Pancreas (tissue), 10 donors: ENCODE measurements at regions not wholly inside any gene's neighbourhood (a gene's known extent, or its start where the extent isn't known, plus 50 kb on each side); places are given as distances from the start of the nearest gene placed in this dataset.

Experiments
- ATAC-seq, 4 donors: fragments of 200-7000 bp; cut with Tn5 transposase; one replicate each; pipeline versions ENCODE4 v1.8.0 to v1.9.1; 2020; ENCODE audit warnings: mild to moderate bottlenecking in 4 of 4, moderate library complexity in 4 of 4
- DNase-seq, 6 donors: peaks; one replicate each; pipeline ENCODE4 v3.0.0-alpha.2; 2020
- FAIRE-seq: peaks from 2 replicates; lab custom pipeline; 2012; peaks lifted over from hg19 to GRCh38; lab: Jason Lieb, UNC
- H3K27ac ChIP-seq, 4 donors: fragments of 200-600 bp; sonication (generic); 1 replicate in 3 of 4; 2 replicates in 1 of 4; pipeline versions ENCODE4 v1.5.0 to v1.8.0; 2020
- H3K27me3 ChIP-seq, 4 donors: fragments of 200-600 bp; one replicate each; pipeline ENCODE4 v1.8.0; 2021
- H3K36me3 ChIP-seq, 3 donors: fragments of 200-600 bp; sonication (generic) in 1 of 3; one replicate each; pipeline versions ENCODE4 v1.5.0 to v1.8.0; 2020 to 2021
- H3K4me1 ChIP-seq, 3 donors: fragments of 200-600 bp; one replicate each; pipeline ENCODE4 v1.8.0; 2021
- H3K4me3 ChIP-seq, 4 donors: fragments of 200-600 bp; sonication (generic) in 2 of 4; one replicate each; pipeline versions ENCODE4 v1.5.0 to v1.8.0; 2020 to 2021
- H3K9me3 ChIP-seq, 4 donors: fragments of 200-600 bp; one replicate each; pipeline ENCODE4 v1.8.0; 2021
- whole genome bisulfite sequencing, 2 donors: extraction: QIAGEN DNeasy Blood & Tissue Kit; methylation state at CpG; one replicate each; pipeline ENCODE4 v1.1.7; 2013; 5-methylcytosine and 5-hydroxymethylcytosine counted together
- intact Hi-C, 3 donors: fragments of 100-400 bp; cut with DNase I; formaldehyde crosslinking; loops; one replicate each; pipeline versions ENCODE4 v1.11.1 to v1.14.2; 2022
- TF ChIP-seq, protein P1 (sequence below), 4 donors: fragments of 200-600 bp; sonication (generic) in 3 of 4; IDR thresholded peaks; one replicate each; pipeline versions ENCODE4 v1.5.0 to v1.8.0; 2021; ENCODE audit warnings: antibody characterized with exemption in 4 of 4
- donor health status: healthy with polysubstance abuse.
- donor health status: DM: no; HTN: no; CAD: no; lungs with moderate emphysema.
- donor health status: DM: no; HTN: no; CAD: no.
- donor health status: control.
- donor health status: control.
- donor health status: Bipolar disorder and iron deficiency.
- donor health status: DM: yes; HTN: yes; CAD: no.
- donor health status: DM: no; HTN: no; CAD: no.
- donor health status: DM: no; HTN: no; CAD: no.
- donor health status: DM: yes; HTN: yes; CAD: no.

DNA sequence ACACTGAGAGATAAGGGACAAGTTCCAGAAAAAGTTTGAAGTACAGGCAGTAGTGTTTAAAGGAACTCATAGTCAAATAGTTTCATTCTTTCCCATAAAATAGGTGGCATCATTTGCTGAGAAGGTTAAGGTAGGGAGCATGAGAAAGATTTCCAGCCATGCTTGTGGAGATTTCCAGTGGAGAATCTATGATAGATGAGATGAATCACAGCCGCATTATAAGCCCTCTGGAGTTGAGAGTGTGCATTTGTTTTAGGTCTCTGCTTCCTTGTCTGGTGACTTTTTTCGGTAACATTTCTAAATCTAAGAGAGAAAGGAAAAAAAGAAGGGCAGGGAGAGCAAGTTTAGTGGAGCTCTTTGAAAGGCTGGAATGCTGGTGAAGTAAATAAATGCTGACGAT, 108.7 kb downstream of the DISP1 start:
- intact Hi-C loops: no loop called here
- Histone ChIP-seq H3K27me3 (no peaks in the 10 kb centered on the region), H3K4me3 (no peak overlapping the region), H3K9me3 (no peaks in the 10 kb centered on the region), H3K4me1 (peaks cover 0 to 7% (median 5%) of the 10 kb centered on the region in 3 donors), H3K27ac (no peak overlapping the region), H3K36me3 (no peaks in the 10 kb centered on the region)
- 84 to 94% methylated on average over 3 of the region's 3 CpGs for WGBS, 2 donors
- DNase-seq: no peak
- no peak for FAIRE-seq
- ATAC-seq: no peak
- TF ChIP-seq, protein P1, sequence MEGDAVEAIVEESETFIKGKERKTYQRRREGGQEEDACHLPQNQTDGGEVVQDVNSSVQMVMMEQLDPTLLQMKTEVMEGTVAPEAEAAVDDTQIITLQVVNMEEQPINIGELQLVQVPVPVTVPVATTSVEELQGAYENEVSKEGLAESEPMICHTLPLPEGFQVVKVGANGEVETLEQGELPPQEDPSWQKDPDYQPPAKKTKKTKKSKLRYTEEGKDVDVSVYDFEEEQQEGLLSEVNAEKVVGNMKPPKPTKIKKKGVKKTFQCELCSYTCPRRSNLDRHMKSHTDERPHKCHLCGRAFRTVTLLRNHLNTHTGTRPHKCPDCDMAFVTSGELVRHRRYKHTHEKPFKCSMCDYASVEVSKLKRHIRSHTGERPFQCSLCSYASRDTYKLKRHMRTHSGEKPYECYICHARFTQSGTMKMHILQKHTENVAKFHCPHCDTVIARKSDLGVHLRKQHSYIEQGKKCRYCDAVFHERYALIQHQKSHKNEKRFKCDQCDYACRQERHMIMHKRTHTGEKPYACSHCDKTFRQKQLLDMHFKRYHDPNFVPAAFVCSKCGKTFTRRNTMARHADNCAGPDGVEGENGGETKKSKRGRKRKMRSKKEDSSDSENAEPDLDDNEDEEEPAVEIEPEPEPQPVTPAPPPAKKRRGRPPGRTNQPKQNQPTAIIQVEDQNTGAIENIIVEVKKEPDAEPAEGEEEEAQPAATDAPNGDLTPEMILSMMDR (IDR thresholded peaks at IDR 0.05): no peak

DNA sequence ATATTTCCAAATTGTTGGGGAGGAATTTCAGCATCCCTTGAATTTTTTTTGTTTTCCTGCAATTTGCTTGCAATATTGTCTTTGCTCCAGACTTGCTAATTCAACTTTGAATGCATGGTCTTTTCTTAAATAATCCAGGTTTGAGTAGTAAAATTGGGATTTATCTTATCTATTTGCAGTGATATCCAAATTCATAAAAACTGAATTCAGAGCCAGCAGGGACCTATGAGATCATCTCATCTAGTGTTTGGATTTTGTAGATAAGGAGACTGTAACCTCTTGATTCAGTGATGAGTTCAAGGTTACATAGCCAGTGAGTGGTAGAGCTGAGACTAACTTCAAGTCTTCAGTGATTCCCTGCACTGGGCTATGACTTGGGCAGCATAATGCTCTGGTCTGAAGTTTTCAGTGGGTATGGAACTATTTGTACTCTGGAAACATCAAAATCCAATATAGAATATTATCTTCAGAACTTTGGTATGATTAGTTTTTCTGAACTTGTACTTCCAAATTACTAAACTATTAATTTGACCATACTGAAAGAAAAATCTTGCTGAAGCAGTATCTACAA, 109.4 kb downstream of the DISP1 start:
- H3K4me3 ChIP-seq: no peak overlapping the region
- no peak for DNase-seq
- no peaks in the 10 kb centered on the region for H3K27me3 ChIP-seq
- ATAC-seq: no peak
- no peaks in the 10 kb centered on the region for H3K9me3 ChIP-seq
- intact Hi-C loops: no loop called here
- TF ChIP-seq, protein P1 (IDR thresholded peaks at IDR 0.05): no peak
- H3K36me3 ChIP-seq: no peaks in the 10 kb centered on the region
- H3K27ac ChIP-seq: no peak overlapping the region
- peaks cover 0 to 7% (median 5%) of the 10 kb centered on the region in 3 donors for H3K4me1 ChIP-seq
- FAIRE-seq: no peak

DNA sequence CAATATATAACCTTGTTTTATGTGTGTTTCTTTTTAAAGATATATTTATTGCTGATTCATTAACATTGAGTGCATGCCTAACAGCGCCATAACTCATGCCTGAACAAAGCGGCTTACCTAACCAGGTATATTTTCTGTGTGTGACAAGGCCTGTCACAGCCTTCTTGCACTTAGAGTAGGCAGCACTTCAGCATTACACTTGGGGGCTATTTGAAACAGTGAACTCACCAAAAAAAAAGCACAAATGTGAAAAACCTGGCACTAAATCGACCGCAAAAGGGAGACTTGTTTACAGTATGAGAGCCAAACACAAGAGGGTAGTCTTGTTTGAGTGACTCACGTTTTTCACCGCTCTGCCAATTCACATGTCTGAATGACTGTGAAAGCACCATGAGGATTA, 111.7 kb downstream of the DISP1 start:
- no peaks in the 10 kb centered on the region for H3K9me3 ChIP-seq
- WGBS, 2 donors: 92 to 94% methylated on average over 6 of the region's 6 CpGs
- H3K36me3 ChIP-seq: no peaks in the 10 kb centered on the region
- H3K27me3 ChIP-seq: no peaks in the 10 kb centered on the region
- FAIRE-seq (no peak), DNase-seq (no peak), ATAC-seq (no peak)
- H3K27ac ChIP-seq: no peak overlapping the region
- TF ChIP-seq, protein P1 (IDR thresholded peaks at IDR 0.05): no peak
- peaks cover 0 to 7% (median 5%) of the 10 kb centered on the region in 3 donors for H3K4me1 ChIP-seq
- intact Hi-C loops: no loop called here
- no peak overlapping the region for H3K4me3 ChIP-seq

DNA sequence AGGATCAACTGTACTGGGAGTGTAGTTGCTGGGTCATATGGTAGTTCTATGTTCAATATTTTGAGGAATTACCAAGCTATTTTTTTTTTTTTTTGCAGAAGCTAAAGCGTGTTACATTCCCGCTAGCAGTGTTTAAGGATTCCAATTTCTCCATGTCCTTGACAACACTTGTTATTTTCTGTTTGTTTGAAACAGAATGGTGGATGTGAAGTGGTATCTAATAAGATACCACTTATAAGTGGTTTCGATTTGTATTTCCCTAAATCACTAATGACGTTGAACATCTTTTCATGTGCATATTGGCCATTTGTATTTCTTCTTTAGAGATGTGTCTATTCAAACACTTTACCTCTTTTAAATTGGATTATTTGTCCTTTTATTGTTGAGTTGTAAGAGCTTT, 112.2 kb downstream of the DISP1 start:
- FAIRE-seq: peak; percentile 63
- TF ChIP-seq, protein P1 (IDR thresholded peaks at IDR 0.05): no peak
- ATAC-seq: no peak
- 97 to 98% methylated on average over 4 of the region's 4 CpGs for WGBS, 2 donors
- Histone ChIP-seq H3K4me3 (no peak overlapping the region), H3K27me3 (no peaks in the 10 kb centered on the region), H3K36me3 (no peaks in the 10 kb centered on the region), H3K27ac (no peak overlapping the region), H3K4me1 (peaks cover 0 to 7% (median 5%) of the 10 kb centered on the region in 3 donors), H3K9me3 (no peaks in the 10 kb centered on the region)
- DNase-seq: no peak
- intact Hi-C loops: no loop called here

DNA sequence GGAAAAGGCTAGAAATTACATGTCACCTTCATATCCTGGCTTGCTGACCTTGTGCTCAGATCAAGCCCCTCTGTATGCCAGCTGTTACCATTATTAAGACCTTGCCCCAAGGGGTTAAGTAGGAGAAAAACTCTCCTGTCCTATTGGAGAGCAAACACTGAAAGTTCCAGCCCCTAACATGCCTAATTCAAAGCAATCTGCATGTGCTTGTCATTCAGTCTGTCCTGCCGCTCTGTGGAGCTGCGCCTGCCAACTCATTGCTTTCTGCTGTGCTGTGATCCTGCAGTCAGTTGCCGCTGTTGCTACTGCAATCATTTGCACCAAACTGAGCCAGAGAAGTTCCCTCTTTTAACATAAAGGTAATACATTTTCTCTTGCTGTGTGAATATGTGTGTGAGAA, 113.4 kb downstream of the DISP1 start:
- no peaks in the 10 kb centered on the region for H3K9me3 ChIP-seq
- peak overlapping the region in 3 of 4 donors; percentile 0 to 32 (median 25) for H3K27ac ChIP-seq
- peaks cover 0 to 7% (median 5%) of the 10 kb centered on the region in 3 donors for H3K4me1 ChIP-seq
- no peaks in the 10 kb centered on the region for H3K36me3 ChIP-seq
- ATAC-seq (peak; percentile 92 to 99 (median 98)), DNase-seq (peak; percentile 41 to 76 (median 62)), FAIRE-seq (no peak)
- intact Hi-C loops: no loop called here
- TF ChIP-seq, protein P1 (IDR thresholded peaks at IDR 0.05): no peak
- peak overlapping the region in 2 of 4 donors; percentile 8 to 9 for H3K4me3 ChIP-seq
- WGBS, 2 donors: 5 to 13% methylated on average over 3 of the region's 3 CpGs
- H3K27me3 ChIP-seq: no peaks in the 10 kb centered on the region
